Uterus (tissue), 3 donors: ENCODE measurements at regions not wholly inside any gene's neighbourhood (a gene's known extent, or its start where the extent isn't known, plus 50 kb on each side); places are given as distances from the start of the nearest gene placed in this dataset.
"Not testable (repeated sequence)": the region's sequence is repeated elsewhere in the genome, so short reads cannot be mapped to it uniquely, and the experiment has no call there.

Experiments used
- DNase-seq, 2 donors: peaks; one replicate each; pipeline ENCODE4 v3.0.0-alpha.2; 2019 to 2020
- H3K27ac ChIP-seq, 2 donors: fragments of 200-600 bp; sonication (generic); 1 replicate in 1 of 2; 2 replicates in 1 of 2; pipeline ENCODE4 v1.5.1; 2016 to 2018
- H3K27me3 ChIP-seq, 2 donors: fragments of 200-600 bp; sonication (generic); one replicate each; pipeline ENCODE4 v1.5.1; 2018 to 2019; ENCODE audit warnings: control low read depth in 1 of 2
- H3K36me3 ChIP-seq, 2 donors: fragments of 200-600 bp; sonication (generic); one replicate each; pipeline ENCODE4 v1.5.1; 2019; ENCODE audit warnings: control low read depth in 1 of 2
- H3K4me1 ChIP-seq, 2 donors: fragments of 200-600 bp; sonication (generic); one replicate each; pipeline ENCODE4 v1.5.1; 2018 to 2019; ENCODE audit warnings: control low read depth in 1 of 2
- H3K4me3 ChIP-seq, 2 donors: fragments of 200-600 bp; sonication (generic); 1 replicate in 1 of 2; 2 replicates in 1 of 2; pipeline ENCODE4 v1.5.1; 2018 to 2019; ENCODE audit warnings: mild to moderate bottlenecking in 1 of 2
- H3K9me3 ChIP-seq, 2 donors: fragments of 200-600 bp; sonication (generic); one replicate each; pipeline ENCODE4 v1.5.1; 2019; ENCODE audit warnings: control low read depth in 1 of 2
- CTCF ChIP-seq, 4 experiments: fragments of 200-600 bp in 2 of 4; fragments of 450-650 bp in 2 of 4; sonication (generic) in 2 of 4; IDR thresholded peaks; one replicate each; pipeline ENCODE4 v1.5.1; 2016 to 2019; ENCODE audit warnings: antibody characterized with exemption in 4 of 4, mild to moderate bottlenecking in 2 of 4, moderate library complexity in 1 of 4
- POLR2A ChIP-seq, 2 donors: fragments of 450-650 bp; IDR thresholded peaks; one replicate each; pipeline ENCODE4 v1.6.1; 2016; ENCODE audit warnings: antibody characterized with exemption in 2 of 2, mild to moderate bottlenecking in 1 of 2, moderate library complexity in 1 of 2
- intact Hi-C: fragments of 100-400 bp; cut with DNase I; formaldehyde crosslinking; loops from one replicate; pipeline ENCODE4 v1.15.1; 2023; ENCODE audit warnings: low total_unique reads
- donor health status: DM: yes; HTN: yes; CAD: no.

GRCh38 chr6:76862936-76863335 is 600.4 kb downstream of the HTR1B start:
- intact Hi-C loops: no loop called here
- no peak overlapping the region for H3K27ac ChIP-seq

DNA sequence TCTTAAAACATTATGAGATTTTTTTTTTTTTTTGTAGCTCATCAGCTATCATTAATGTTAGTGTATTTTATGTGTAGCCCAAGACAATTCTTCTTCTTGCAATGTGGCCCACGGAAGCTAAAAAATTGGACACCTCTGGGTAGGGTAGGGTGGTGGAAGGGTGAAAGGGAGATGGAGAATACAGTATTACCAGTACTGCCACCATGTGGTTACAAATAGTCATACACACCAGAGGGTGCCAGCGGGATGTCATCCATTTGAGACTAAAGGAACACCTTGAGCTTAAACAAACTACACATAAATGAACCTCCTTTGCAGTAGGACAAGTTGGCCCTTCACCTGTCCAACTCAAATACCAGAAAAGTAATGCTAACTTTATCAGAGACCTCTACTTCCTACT is 601.9 kb downstream of the HTR1B start:
- intact Hi-C loops: no loop called here
- Histone ChIP-seq H3K9me3 (no peaks in the 10 kb centered on the region), H3K27me3 (no peaks in the 10 kb centered on the region), H3K4me3 (no peak overlapping the region), H3K27ac (no peak overlapping the region), H3K36me3 (no peaks in the 10 kb centered on the region), H3K4me1 (no peaks in the 10 kb centered on the region)
- no peak for DNase-seq
- TF ChIP-seq CTCF (IDR thresholded peaks at IDR 0.05) (no peak), POLR2A (IDR thresholded peaks at IDR 0.05) (no peak)

More at GRCh38 chr6:76862936-76863335, 600.4 kb downstream of the HTR1B start:
- Histone ChIP-seq H3K4me1 (no peaks in the 10 kb centered on the region), H3K9me3 (no peaks in the 10 kb centered on the region), H3K4me3 (no peak overlapping the region), H3K27me3 (no peaks in the 10 kb centered on the region), H3K36me3 (no peaks in the 10 kb centered on the region)
- TF ChIP-seq CTCF (IDR thresholded peaks at IDR 0.05): no peak
- no peak for TF ChIP-seq POLR2A (IDR thresholded peaks at IDR 0.05)
- DNase-seq: no peak

- no peak overlapping the region for H3K27ac ChIP-seq
- H3K4me1 ChIP-seq: no peaks in the 10 kb centered on the region
- TF ChIP-seq POLR2A (IDR thresholded peaks at IDR 0.05) (no peak), CTCF (IDR thresholded peaks at IDR 0.05) (no peak)
- intact Hi-C loops: no loop called here
- no peaks in the 10 kb centered on the region for H3K27me3 ChIP-seq
- no peak for DNase-seq
- no peaks in the 10 kb centered on the region for H3K9me3 ChIP-seq
- H3K4me3 ChIP-seq: no peak overlapping the region
- H3K36me3 ChIP-seq: no peaks in the 10 kb centered on the region
Measured at GRCh38 chr6:76856065-76856464, 607.2 kb downstream of the HTR1B start.

DNA sequence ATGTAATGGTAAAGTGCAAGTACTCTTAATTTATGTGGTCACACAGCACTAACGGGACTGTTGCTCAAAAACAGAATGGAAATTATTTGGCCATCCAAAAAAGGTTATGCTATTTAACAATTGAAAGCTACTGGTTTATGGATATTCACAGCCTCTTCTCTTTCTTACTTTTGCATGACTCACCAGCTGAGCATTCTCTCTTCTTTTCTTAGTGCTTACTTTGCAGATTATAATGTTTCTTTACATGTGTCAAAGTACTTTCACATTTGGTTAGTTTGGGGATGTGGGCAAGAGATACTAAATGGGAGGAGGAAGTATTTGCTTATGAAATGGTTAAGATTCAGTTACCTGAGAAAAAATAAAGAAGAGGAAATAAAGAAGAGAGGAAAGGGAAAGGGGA is 610.5 kb downstream of the HTR1B start:
- Histone ChIP-seq H3K27me3 (no peaks in the 10 kb centered on the region), H3K9me3 (no peaks in the 10 kb centered on the region), H3K4me1 (no peaks in the 10 kb centered on the region), H3K4me3 (no peak overlapping the region), H3K27ac (no peak overlapping the region), H3K36me3 (no peaks in the 10 kb centered on the region)
- TF ChIP-seq POLR2A (IDR thresholded peaks at IDR 0.05): no peak
- TF ChIP-seq CTCF (IDR thresholded peaks at IDR 0.05): no peak
- intact Hi-C loops: no loop called here
- no peak for DNase-seq

- H3K27me3 ChIP-seq, H3K4me1 ChIP-seq, intact Hi-C loops, H3K4me3 ChIP-seq, DNase-seq, H3K9me3 ChIP-seq, H3K36me3 ChIP-seq, H3K27ac ChIP-seq: not testable (repeated sequence)
Measured at GRCh38 chr6:76849274-76849970, 613.9 kb downstream of the HTR1B start.
